Stimulated activated CD8-positive, alpha-beta memory T cell treated with anti-CD3 and anti-CD28 coated beads, Interleukin-12 subunit alpha, Interleukin-12 subunit beta, amount 100 ng/mL, for 24 hours (primary cell): ENCODE measurements at regions not wholly inside any gene's neighbourhood (a gene's known extent, or its start where the extent isn't known, plus 50 kb on each side); places are given as distances from the start of the nearest gene placed in this dataset.

Experiments used
- DNase-seq: peaks from one replicate; pipeline ENCODE4 v3.0.0-alpha.2; 2020; ENCODE audit errors: extremely low read depth

GRCh38 chr7:106166651-106167342 is 54.7 kb upstream of the SYPL1 start:
- no peak for DNase-seq

- DNase-seq: no peak
Observed at GRCh38 chr7:106165337-106165736, 53.2 kb upstream of the SYPL1 start.

GRCh38 chr7:106163257-106163656 is 51.1 kb upstream of the SYPL1 start:
- DNase-seq: no peak
